GM21723 (cell line): ENCODE measurements at regions not wholly inside any gene's neighbourhood (a gene's known extent, or its start where the extent isn't known, plus 50 kb on each side); places are given as distances from the start of the nearest gene placed in this dataset.

ENCODE experiments used
- ATAC-seq: cut with Tn5 transposase; IDR thresholded peaks from one replicate; pipeline ENCODE4 v1.9.1; 2021; ENCODE audit warnings: mild to moderate bottlenecking, moderate library complexity; ENCODE audit not compliant: unreplicated experiment

DNA sequence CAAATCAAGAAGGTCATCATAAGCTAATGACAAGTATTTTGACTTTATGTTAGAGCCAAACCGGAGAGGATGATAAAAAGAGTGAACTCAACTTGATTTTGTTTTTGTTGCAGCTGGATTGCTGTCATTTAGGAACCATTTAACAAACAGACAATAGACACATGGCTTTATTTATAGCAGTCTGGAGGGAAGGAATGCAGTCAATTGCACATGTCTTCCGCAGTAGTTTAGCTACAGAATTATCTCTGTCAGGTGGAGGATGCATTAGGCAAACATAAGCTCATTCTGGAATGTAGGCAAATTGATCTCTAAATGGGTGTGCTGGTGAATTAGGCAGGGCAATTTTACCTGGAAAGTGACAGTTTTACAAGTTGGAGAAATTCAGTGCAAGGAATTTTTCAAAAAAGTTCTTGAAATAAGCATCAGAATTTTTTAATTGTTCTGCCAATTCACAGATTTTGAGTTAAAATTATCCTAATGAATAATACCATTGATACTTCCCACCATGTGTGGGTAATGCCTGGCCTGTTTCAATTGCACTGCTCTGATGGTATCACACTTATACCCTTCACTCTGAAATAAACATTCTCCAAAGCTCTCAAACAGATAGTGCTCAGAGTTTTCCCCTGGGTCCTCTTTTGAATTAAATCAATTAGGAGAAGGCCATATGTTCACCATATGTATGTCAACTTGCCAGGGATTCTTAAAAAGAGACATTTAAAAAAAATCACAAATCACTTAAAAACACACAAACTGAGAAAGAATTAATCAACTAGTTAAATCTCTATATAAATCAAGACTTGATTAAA, 318.3 kb downstream of the NDFIP2 start:
- no peak for ATAC-seq

GRCh38 chr13:79796136-79796535, 315.2 kb downstream of the NDFIP2 start:
- ATAC-seq, result no peak

- ATAC-seq, result no peak
Observed at GRCh38 chr13:79794931-79795330, 314.0 kb downstream of the NDFIP2 start.

DNA sequence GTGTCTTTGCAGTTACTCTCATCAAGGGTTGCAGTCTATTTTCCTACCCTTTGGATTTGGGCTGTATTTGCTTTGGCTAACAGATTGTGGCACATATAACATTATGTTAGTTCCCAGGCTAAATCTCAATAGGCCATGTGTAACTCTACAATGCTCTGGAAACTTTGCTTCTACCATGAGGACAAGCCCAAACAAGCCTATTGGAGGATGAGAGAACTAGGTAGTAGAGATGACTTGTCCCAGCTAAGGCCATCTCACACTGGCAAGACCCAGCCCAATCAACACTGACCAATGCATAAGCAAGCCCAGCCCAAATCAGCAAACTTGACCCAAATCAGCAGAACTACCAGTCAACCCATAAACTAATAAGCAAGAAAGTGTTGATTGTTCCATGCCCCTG, 311.8 kb downstream of the NDFIP2 start:
- ATAC-seq, result no peak

- no peak for ATAC-seq
Observed at GRCh38 chr13:79791471-79792042, 310.6 kb downstream of the NDFIP2 start.

GRCh38 chr13:79786176-79786575, 305.2 kb downstream of the NDFIP2 start:
- no peak for ATAC-seq

GRCh38 chr13:79782541-79783205, 301.7 kb downstream of the NDFIP2 start:
- no peak for ATAC-seq

GRCh38 chr13:79781829-79782540, 301.0 kb downstream of the NDFIP2 start:
- ATAC-seq, result no peak

DNA sequence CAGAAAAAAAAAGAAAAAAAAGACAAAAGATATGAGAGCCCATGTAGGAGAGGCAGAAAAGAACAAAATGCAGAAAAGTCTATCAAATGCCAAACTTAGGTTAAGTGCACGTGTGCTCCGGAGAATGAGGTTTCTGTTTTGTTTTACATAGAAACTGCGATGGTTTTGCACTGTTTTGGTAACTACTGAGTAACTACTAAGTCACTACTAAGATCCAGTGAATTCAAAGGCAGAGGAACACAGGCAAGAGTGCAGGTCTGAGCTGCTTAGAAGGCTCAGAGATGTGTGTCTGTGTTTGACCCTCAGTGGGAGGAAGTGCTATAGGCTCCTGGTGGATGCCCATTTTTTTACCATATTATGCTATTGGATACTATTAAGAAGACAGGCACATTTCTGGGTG, 299.3 kb downstream of the NDFIP2 start:
- no peak for ATAC-seq

GRCh38 chr13:79779761-79780160, 298.8 kb downstream of the NDFIP2 start:
- ATAC-seq, result no peak

- no peak for ATAC-seq
Observed at GRCh38 chr13:79778741-79779460, 297.9 kb downstream of the NDFIP2 start.

GRCh38 chr13:79777504-79777903, 296.5 kb downstream of the NDFIP2 start:
- no peak for ATAC-seq

- ATAC-seq, result no peak
Observed at GRCh38 chr13:79776531-79777295, 295.8 kb downstream of the NDFIP2 start.

DNA sequence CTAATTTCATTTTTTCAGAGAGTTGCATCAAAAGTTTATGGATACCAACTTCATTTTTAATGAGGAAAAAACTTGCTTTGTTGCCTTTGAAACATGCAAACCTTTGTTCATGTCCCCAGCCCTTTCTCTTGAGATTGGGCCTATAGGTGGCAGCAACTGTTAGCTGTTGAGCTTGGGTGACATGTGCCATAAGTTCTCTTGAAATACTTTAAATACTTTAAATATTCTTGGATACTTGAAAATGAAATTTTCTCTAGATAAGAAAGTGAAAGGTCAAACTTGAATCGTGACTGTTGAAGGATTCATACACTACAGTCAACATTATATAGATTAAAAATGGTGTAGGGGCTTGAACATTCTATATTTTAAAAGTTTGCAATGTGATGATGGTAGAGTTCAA, 294.9 kb downstream of the NDFIP2 start:
- ATAC-seq, result no peak

DNA sequence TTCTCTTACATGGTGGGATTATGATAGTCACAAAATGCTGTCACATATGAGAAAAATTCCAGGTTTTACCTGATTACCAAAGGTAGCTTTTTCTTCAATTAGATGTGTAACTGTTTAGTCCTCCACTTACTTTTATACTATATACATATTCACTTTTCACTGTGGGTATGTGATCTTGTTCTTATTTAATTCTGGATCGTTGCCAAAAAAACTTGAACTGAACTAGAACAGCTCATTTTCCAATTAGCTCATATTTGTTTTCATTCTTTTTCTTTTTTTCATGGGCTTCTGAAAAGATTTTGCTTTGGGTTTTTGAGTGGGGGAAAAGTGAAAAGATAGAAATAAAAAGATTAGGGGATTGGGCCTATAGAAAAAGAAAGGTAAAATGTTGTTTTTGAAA, 291.9 kb downstream of the NDFIP2 start:
- ATAC-seq, result no peak

- no peak for ATAC-seq
Observed at GRCh38 chr13:79771493-79771892, 290.5 kb downstream of the NDFIP2 start.

DNA sequence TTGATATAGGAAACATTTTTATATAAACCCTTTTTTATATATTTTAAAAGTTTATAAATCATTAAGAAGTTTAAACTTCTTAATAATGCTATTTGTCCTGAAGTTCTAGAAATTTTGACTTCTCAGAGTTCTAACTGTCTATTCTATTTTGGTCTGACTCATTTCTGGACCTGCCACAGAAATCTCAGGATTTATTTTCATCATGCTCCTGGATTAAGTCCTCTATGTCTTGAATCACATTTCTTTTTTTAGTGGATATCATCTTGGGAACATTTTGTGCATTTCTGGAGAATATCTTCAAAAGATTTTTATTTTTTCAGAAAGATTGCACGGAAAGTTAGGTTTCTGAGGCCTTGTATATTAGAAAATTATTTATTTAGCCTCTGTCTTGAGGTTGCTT, 289.1 kb downstream of the NDFIP2 start:
- no peak for ATAC-seq

DNA sequence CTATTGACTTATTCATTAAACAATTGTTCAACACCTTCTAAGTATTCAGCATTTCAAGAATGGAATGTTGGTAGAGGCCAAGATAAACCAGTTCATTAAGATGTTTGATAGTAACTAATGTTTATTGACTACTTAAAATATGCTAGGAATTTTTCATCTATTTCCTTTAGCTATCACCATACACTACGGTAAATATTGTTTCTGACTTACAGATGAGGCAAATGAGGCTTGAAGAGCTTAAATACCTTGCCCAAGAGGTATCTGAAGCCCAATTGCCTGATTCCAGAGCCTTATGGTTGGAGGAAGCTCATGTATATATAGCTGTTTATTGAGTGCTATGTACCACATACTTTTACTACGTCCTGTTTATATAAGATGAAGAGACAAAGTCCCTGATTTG, 286.2 kb downstream of the NDFIP2 start:
- ATAC-seq, result no peak

DNA sequence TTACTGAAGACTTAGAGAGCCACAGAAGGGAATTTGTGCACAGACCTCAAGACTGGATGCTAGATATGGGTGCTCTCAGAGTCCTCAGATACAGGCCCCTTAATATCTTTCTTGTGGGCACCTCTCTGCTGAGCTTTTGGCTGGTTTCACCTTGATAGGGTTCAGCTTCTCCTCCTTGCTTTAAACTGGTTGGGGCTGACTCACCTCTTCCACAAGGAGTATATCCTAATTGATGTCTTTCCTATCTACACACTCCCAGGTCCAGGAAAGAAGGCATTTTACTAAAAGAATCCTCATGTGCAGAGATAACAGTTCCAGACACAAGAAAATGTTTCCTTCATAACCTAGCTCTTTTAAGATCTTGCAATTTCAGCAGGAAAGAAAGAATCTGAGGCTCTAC, 284.4 kb downstream of the NDFIP2 start:
- no peak for ATAC-seq

GRCh38 chr13:79749984-79750551, 269.1 kb downstream of the NDFIP2 start:
- no peak for ATAC-seq
